Inferior parietal cortex (tissue), 1 donor: ENCODE measurements at regions not wholly inside any gene's neighbourhood (a gene's known extent, or its start where the extent isn't known, plus 50 kb on each side); places are given as distances from the start of the nearest gene placed in this dataset.

Experiments
- DNase-seq: peaks from one replicate; pipeline ENCODE4 v3.0.0-alpha.2; 2016; ENCODE audit errors: extremely low spot score

- no peak for DNase-seq
These were observed 52.5 kb upstream of the C9orf72 start for GRCh38 chr9:27625751-27626150.

GRCh38 chr9:27626244-27627187 lies 53.2 kb upstream of the C9orf72 start:
- DNase-seq = no peak

GRCh38 chr9:27627188-27627564 lies 53.9 kb upstream of the C9orf72 start:
- DNase-seq = no peak

- no peak for DNase-seq
These were observed 55.0 kb upstream of the C9orf72 start for GRCh38 chr9:27628311-27628710.

- DNase-seq = no peak
These were observed 56.1 kb upstream of the C9orf72 start for GRCh38 chr9:27629425-27629824.

- DNase-seq = no peak
These were observed 59.0 kb upstream of the C9orf72 start for GRCh38 chr9:27632254-27632653.

GRCh38 chr9:27633764-27634163 lies 60.5 kb upstream of the C9orf72 start:
- no peak for DNase-seq

GRCh38 chr9:27634879-27635278 lies 61.6 kb upstream of the C9orf72 start:
- no peak for DNase-seq

GRCh38 chr9:27638716-27639115 lies 65.4 kb upstream of the C9orf72 start:
- DNase-seq = no peak

- DNase-seq = no peak
These were observed 72.0 kb upstream of the C9orf72 start for GRCh38 chr9:27645161-27645840.

GRCh38 chr9:27653246-27653645 lies 80.0 kb upstream of the C9orf72 start:
- no peak for DNase-seq

- DNase-seq = no peak
These were observed 80.7 kb upstream of the C9orf72 start for GRCh38 chr9:27653957-27654356.

- DNase-seq = no peak
These were observed 81.5 kb upstream of the C9orf72 start for GRCh38 chr9:27654629-27655285.

GRCh38 chr9:27655441-27655840 lies 82.2 kb upstream of the C9orf72 start:
- DNase-seq = no peak

- no peak for DNase-seq
These were observed 85.7 kb upstream of the C9orf72 start for GRCh38 chr9:27659001-27659400.

GRCh38 chr9:27659571-27659970 lies 86.3 kb upstream of the C9orf72 start:
- no peak for DNase-seq

- no peak for DNase-seq
These were observed 86.9 kb upstream of the C9orf72 start for GRCh38 chr9:27660148-27660547.

- DNase-seq = no peak
These were observed 90.2 kb upstream of the C9orf72 start for GRCh38 chr9:27663526-27663925.

GRCh38 chr9:27664121-27664779 lies 91.0 kb upstream of the C9orf72 start:
- no peak for DNase-seq

- DNase-seq = no peak
These were observed 91.9 kb upstream of the C9orf72 start for GRCh38 chr9:27665136-27665535.

GRCh38 chr9:27668280-27668679 lies 95.0 kb upstream of the C9orf72 start:
- DNase-seq = no peak

GRCh38 chr9:27671636-27672035 lies 98.4 kb upstream of the C9orf72 start:
- DNase-seq = no peak
